Transverse colon (tissue), 4 donors: ENCODE measurements at regions not wholly inside any gene's neighbourhood (a gene's known extent, or its start where the extent isn't known, plus 50 kb on each side); places are given as distances from the start of the nearest gene placed in this dataset.
"Not testable (repeated sequence)": the region's sequence is repeated elsewhere in the genome, so short reads cannot be mapped to it uniquely, and the experiment has no call there.

Experiments used
- DNase-seq: peaks from one replicate; pipeline ENCODE4 v3.0.0-alpha.2; 2019
- H3K27ac ChIP-seq, 4 donors: fragments of 200-600 bp; sonication (generic); 2 replicates each; pipeline ENCODE4 v1.5.1; 2016 to 2018; ENCODE audit warnings: inconsistent platforms in 4 of 4
- H3K27me3 ChIP-seq: fragments of 200-600 bp; sonication (generic); 2 replicates; pipeline ENCODE4 v1.5.1; 2017; ENCODE audit warnings: inconsistent platforms
- H3K36me3 ChIP-seq, 4 donors: fragments of 200-600 bp; sonication (generic); 2 replicates each; pipeline ENCODE4 v1.5.1; 2017 to 2019; ENCODE audit warnings: inconsistent platforms in 4 of 4
- H3K4me1 ChIP-seq, 4 donors: fragments of 200-600 bp; sonication (generic); 2 replicates each; pipeline ENCODE4 v1.5.1; 2017 to 2020; ENCODE audit warnings: inconsistent platforms in 4 of 4
- H3K4me3 ChIP-seq, 4 donors: fragments of 200-600 bp; sonication (generic); 1 replicate in 1 of 4; 2 replicates in 3 of 4; pipeline versions ENCODE4 v1.5.1 to v1.6.1; 2017 to 2019; ENCODE audit warnings: inconsistent platforms in 4 of 4
- H3K9me3 ChIP-seq, 2 donors: fragments of 200-600 bp; sonication (generic); 2 replicates each; pipeline ENCODE4 v1.5.1; 2017 to 2019; ENCODE audit warnings: inconsistent platforms in 2 of 2
- CTCF ChIP-seq, 5 experiments: fragments of 200-600 bp in 3 of 5; fragments of 450-650 bp in 2 of 5; sonication (generic) in 3 of 5; IDR thresholded peaks; 1 replicate in 2 of 5; 2 replicates in 3 of 5; pipeline ENCODE4 v1.5.1; 2016 to 2017; ENCODE audit warnings: antibody characterized with exemption in 5 of 5, inconsistent platforms in 3 of 5, mild to moderate bottlenecking in 2 of 5, moderate library complexity in 1 of 5
- EP300 ChIP-seq: sonication (generic); formaldehyde crosslinking; IDR thresholded peaks from one replicate; pipeline ENCODE4 v1.6.1; 2017; ENCODE audit warnings: antibody characterized with exemption, low read depth
- POLR2A ChIP-seq: fragments of 450-650 bp; IDR thresholded peaks from one replicate; pipeline ENCODE4 v1.6.1; 2016; ENCODE audit warnings: antibody characterized with exemption, mild to moderate bottlenecking, moderate library complexity
- POLR2AphosphoS5 ChIP-seq, 3 donors: sonication (generic); formaldehyde crosslinking; IDR thresholded peaks; one replicate each; pipeline ENCODE4 v1.6.1; 2016; ENCODE audit warnings: antibody characterized with exemption in 3 of 3
- WGBS, 2 donors: methylation state at CpG; one replicate each; pipeline ENCODE4 v1.1.5; 2018; ENCODE audit warnings: low coverage in 1 of 2; 5-methylcytosine and 5-hydroxymethylcytosine counted together
- in situ Hi-C, 4 donors: fragments of 200-750 bp; cut with MboI; loops; one replicate each; pipeline versions ENCODE4 v1.15.0 to v1.15.1; 2017; ENCODE audit warnings: low sequenced_read_pairs in 3 of 4, low pct_ligation_motif_present in 1 of 4, low pct_unique_long_range_greater_than_20kb in 1 of 4
- intact Hi-C: fragments of 100-400 bp; cut with DNase I; formaldehyde crosslinking; loops from one replicate; pipeline ENCODE4 v1.15.1; 2023; ENCODE audit warnings: low total_unique reads

GRCh38 chr12:19675361-19675760 is 236.1 kb downstream of the AEBP2 start:
- TF ChIP-seq POLR2A, result no peak
- no peaks in the 10 kb centered on the region for H3K4me1 ChIP-seq
- H3K4me3 ChIP-seq, result no peak overlapping the region
- DNase-seq, result no peak
- H3K9me3 ChIP-seq, result peaks cover 0 to 4% of the 10 kb centered on the region in 2 donors
- in situ Hi-C loops (no loop called here), intact Hi-C loops (no loop called here)
- H3K36me3 ChIP-seq, result no peaks in the 10 kb centered on the region
- no peaks in the 10 kb centered on the region for H3K27me3 ChIP-seq
- 63 to 76% methylated on average over 2 of the region's 2 CpGs for WGBS, 2 donors
- H3K27ac ChIP-seq, result no peak overlapping the region

- intact Hi-C loops, H3K4me1 ChIP-seq, DNase-seq, H3K36me3 ChIP-seq, H3K27me3 ChIP-seq, H3K9me3 ChIP-seq, H3K4me3 ChIP-seq, in situ Hi-C loops, H3K27ac ChIP-seq: not testable (repeated sequence)
- 68 to 69% methylated on average over 2 to 3 of the region's 3 CpGs for WGBS, 2 donors
Observed at GRCh38 chr12:19678501-19678900, 239.2 kb downstream of the AEBP2 start.

- H3K27me3 ChIP-seq, result no peaks in the 10 kb centered on the region
- DNase-seq, result no peak
- WGBS, 2 donors, result 76% methylated on average over 3 of the region's 3 CpGs; no CpG with 5 or more reads in 1 of the 2 donors
Observed at GRCh38 chr12:19681007-19681406, 241.7 kb downstream of the AEBP2 start.

DNA sequence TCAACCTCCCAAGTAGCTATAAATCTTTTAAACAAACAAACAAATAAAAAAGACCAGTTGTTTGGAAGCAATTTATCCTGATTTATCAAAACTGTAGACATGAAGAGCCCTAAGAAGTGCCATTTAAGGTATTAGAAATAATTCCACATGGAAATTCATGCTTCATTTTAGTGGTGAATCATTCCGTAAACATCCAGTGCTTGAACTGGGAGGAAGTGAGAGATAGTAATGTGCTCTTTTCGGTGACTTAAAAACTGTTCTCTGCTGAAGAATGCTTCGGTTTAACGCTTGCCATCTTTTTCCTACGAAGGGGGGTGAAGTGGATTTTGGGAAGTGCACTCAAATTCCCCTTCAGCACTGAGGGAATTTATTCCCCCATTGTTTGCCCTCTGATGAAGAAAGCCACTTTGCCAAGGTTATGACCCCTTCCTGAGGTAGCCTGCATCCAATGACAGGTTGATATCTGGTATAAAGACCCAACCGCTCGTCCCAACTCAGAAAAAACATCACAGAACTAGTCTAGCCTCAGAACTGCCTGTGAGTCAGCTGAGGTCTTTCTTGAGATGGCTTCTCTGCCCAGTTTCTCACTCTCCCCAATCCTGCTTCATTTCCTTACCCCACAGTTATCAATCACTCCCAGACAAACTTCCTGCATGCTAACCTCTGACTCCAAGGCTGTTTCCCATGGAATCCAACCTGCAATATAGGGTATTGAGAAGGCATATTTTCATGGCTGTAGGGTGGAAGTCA is 244.1 kb downstream of the AEBP2 start:
- in situ Hi-C loops, result no loop called here
- TF ChIP-seq CTCF (IDR thresholded peaks at IDR 0.05) (no peak), POLR2A (no peak), EP300 (no peak), POLR2AphosphoS5 (IDR thresholded peaks at IDR 0.05) (no peak)
- 79 to 87% methylated on average over 7 of the region's 7 CpGs for WGBS, 2 donors
- H3K4me1 ChIP-seq, result no peaks in the 10 kb centered on the region
- intact Hi-C loops, result no loop called here
- peaks cover 0 to 4% of the 10 kb centered on the region in 2 donors for H3K9me3 ChIP-seq
- no peak overlapping the region for H3K4me3 ChIP-seq
- H3K36me3 ChIP-seq, result no peaks in the 10 kb centered on the region
- no peak overlapping the region for H3K27ac ChIP-seq
- no peak for DNase-seq
- no peaks in the 10 kb centered on the region for H3K27me3 ChIP-seq

More at GRCh38 chr12:19681007-19681406, 241.7 kb downstream of the AEBP2 start:
- H3K4me1 ChIP-seq, result no peaks in the 10 kb centered on the region
- in situ Hi-C loops (no loop called here), intact Hi-C loops (no loop called here)
- H3K4me3 ChIP-seq, result no peak overlapping the region
- no peaks in the 10 kb centered on the region for H3K36me3 ChIP-seq
- no peak overlapping the region for H3K27ac ChIP-seq
- no peak for TF ChIP-seq EP300
- no peak for TF ChIP-seq CTCF (IDR thresholded peaks at IDR 0.05)
- no peak for TF ChIP-seq POLR2A
- TF ChIP-seq POLR2AphosphoS5 (IDR thresholded peaks at IDR 0.05), result no peak
- peaks cover 0 to 4% of the 10 kb centered on the region in 2 donors for H3K9me3 ChIP-seq

- no peak for DNase-seq
- TF ChIP-seq POLR2AphosphoS5 (IDR thresholded peaks at IDR 0.05), result no peak
- TF ChIP-seq EP300, result no peak
- no peak for TF ChIP-seq POLR2A
- TF ChIP-seq CTCF (IDR thresholded peaks at IDR 0.05), result no peak
- Histone ChIP-seq H3K27me3 (no peaks in the 10 kb centered on the region), H3K9me3 (no peaks in the 10 kb centered on the region), H3K36me3 (no peaks in the 10 kb centered on the region), H3K4me1 (no peaks in the 10 kb centered on the region), H3K27ac (no peak overlapping the region), H3K4me3 (no peak overlapping the region)
- in situ Hi-C loops (no loop called here), intact Hi-C loops (no loop called here)
- WGBS, 2 donors, result 68 to 88% methylated on average over 1 of the region's 1 CpG
Observed at GRCh38 chr12:19687371-19687770, 248.1 kb downstream of the AEBP2 start.
